Parathyroid adenoma (tissue), 2 donors: ENCODE measurements at regions not wholly inside any gene's neighbourhood (a gene's known extent, or its start where the extent isn't known, plus 50 kb on each side); places are given as distances from the start of the nearest gene placed in this dataset.
A peak's percentile ranks its signal among the peaks of the same experiment; 100 is the strongest.

Source experiments
- H2AFZ ChIP-seq: fragments of 300-600 bp; sonication (generic); one replicate; pipeline ENCODE4 v1.7.0; 2017; ENCODE audit warnings: antibody characterized with exemption, mild to moderate bottlenecking
- H3K27ac ChIP-seq: fragments of 300-600 bp; sonication (generic); one replicate; pipeline ENCODE4 v1.7.0; 2017
- H3K27me3 ChIP-seq: fragments of 300-600 bp; sonication (generic); one replicate; pipeline ENCODE4 v1.7.0; 2017; ENCODE audit warnings: low read length; ENCODE audit not compliant: control insufficient read depth, insufficient read depth
- H3K36me3 ChIP-seq: fragments of 300-600 bp; sonication (generic); one replicate; pipeline ENCODE4 v1.7.0; 2017; ENCODE audit warnings: low read length; ENCODE audit not compliant: control insufficient read depth, insufficient read depth
- H3K4me1 ChIP-seq: fragments of 300-600 bp; sonication (generic); one replicate; pipeline ENCODE4 v1.7.0; 2017; ENCODE audit warnings: control low read depth
- H3K4me2 ChIP-seq: fragments of 300-600 bp; sonication (generic); one replicate; pipeline ENCODE4 v1.7.0; 2017; ENCODE audit warnings: low read length
- H3K4me3 ChIP-seq: fragments of 300-600 bp; sonication (generic); one replicate; pipeline ENCODE4 v1.7.0; 2017; ENCODE audit warnings: low read depth, low read length
- H3K79me2 ChIP-seq: fragments of 300-600 bp; sonication (generic); one replicate; pipeline ENCODE4 v1.7.0; 2017; ENCODE audit warnings: control low read depth
- H3K9ac ChIP-seq: fragments of 300-600 bp; sonication (generic); one replicate; pipeline ENCODE4 v1.7.0; 2017; ENCODE audit warnings: mild to moderate bottlenecking
- H3K9me3 ChIP-seq: fragments of 300-600 bp; sonication (generic); one replicate; pipeline ENCODE4 v1.7.0; 2017; ENCODE audit warnings: low read length; ENCODE audit not compliant: control insufficient read depth
- CTCF ChIP-seq: fragments of 300-600 bp; sonication (generic); IDR thresholded peaks from one replicate; pipeline ENCODE4 v1.7.0; 2017; ENCODE audit warnings: antibody characterized with exemption, mild to moderate bottlenecking
- donor health status: primary hyperparathyroidism.

GRCh38 chr6:90350689-90351554 lies 54.3 kb upstream of the BACH2 start:
- no peak for TF ChIP-seq CTCF
- no peaks in the 10 kb centered on the region for H3K27me3 ChIP-seq
- no peak overlapping the region for H3K4me2 ChIP-seq
- H3K4me3 ChIP-seq: no peak overlapping the region
- no peaks in the 10 kb centered on the region for H3K36me3 ChIP-seq
- H3K9me3 ChIP-seq: no peaks in the 10 kb centered on the region
- no peaks in the 10 kb centered on the region for H3K79me2 ChIP-seq
- H3K27ac ChIP-seq: no peak overlapping the region
- H3K9ac ChIP-seq: no peak overlapping the region
- peak overlapping the region; percentile 45 for H2AFZ ChIP-seq
- peaks cover 6% of the 10 kb centered on the region for H3K4me1 ChIP-seq

GRCh38 chr6:90347411-90347851 lies 50.8 kb upstream of the BACH2 start:
- no peak for TF ChIP-seq CTCF
- Histone ChIP-seq H3K4me1 (peaks cover 6% of the 10 kb centered on the region), H3K36me3 (no peaks in the 10 kb centered on the region), H3K27ac (no peak overlapping the region), H3K27me3 (no peaks in the 10 kb centered on the region), H3K4me3 (no peak overlapping the region), H3K4me2 (no peak overlapping the region), H3K79me2 (no peaks in the 10 kb centered on the region), H3K9me3 (no peaks in the 10 kb centered on the region), H2AFZ (no peak overlapping the region), H3K9ac (no peak overlapping the region)

- H3K4me1 ChIP-seq: peaks cover 6% of the 10 kb centered on the region
- H2AFZ ChIP-seq: no peak overlapping the region
- H3K4me3 ChIP-seq: no peak overlapping the region
- no peaks in the 10 kb centered on the region for H3K9me3 ChIP-seq
- no peak for TF ChIP-seq CTCF
- H3K27ac ChIP-seq: no peak overlapping the region
- H3K27me3 ChIP-seq: no peaks in the 10 kb centered on the region
- H3K36me3 ChIP-seq: no peaks in the 10 kb centered on the region
- H3K79me2 ChIP-seq: no peaks in the 10 kb centered on the region
- H3K4me2 ChIP-seq: no peak overlapping the region
- H3K9ac ChIP-seq: no peak overlapping the region
Measured at GRCh38 chr6:90346729-90347128, 50.1 kb upstream of the BACH2 start.
